ENCODE measurements at regions not wholly inside any gene's neighbourhood (a gene's known extent, or its start where the extent isn't known, plus 50 kb on each side); places are given as distances from the start of the nearest gene placed in this dataset.

- WGBS, 2 experiments (ENCODE audit: insufficient coverage in 1 of 2, insufficient read length in 1 of 2): 96 to 100% methylated on average over 2 to 4 of the region's 4 CpGs
- TF ChIP-seq CTCF (conservative IDR thresholded peaks at IDR 0.05): no peak
Measured at GRCh38 chr15:62666046-62666445, 376.5 kb upstream of the TPM1 start.

GRCh38 chr15:62672268-62672667 lies 370.3 kb upstream of the TPM1 start:
- Mint-ChIP-seq H3K9me3 (peaks cover 8% of the 10 kb centered on the region), H3K36me3 (ENCODE audit: low read depth) (peaks cover 54% of the 10 kb centered on the region), H3K27ac (no peak overlapping the region), H3K4me1 (peaks cover 16% of the 10 kb centered on the region), H3K4me3 (no peak overlapping the region), H3K27me3 (ENCODE audit: insufficient read depth) (no peaks in the 10 kb centered on the region)
- Histone ChIP-seq H3K27ac (ENCODE audit: low read depth, low read length) (no peak overlapping the region), H3K4me3 (ENCODE audit: low read length) (no peak overlapping the region), H3K9me3 (ENCODE audit: control insufficient read depth, low read length) (peaks cover 19% of the 10 kb centered on the region), H3K27me3 (ENCODE audit: control insufficient read depth, insufficient read depth, low read length, poor library complexity, severe bottlenecking) (no peaks in the 10 kb centered on the region), H3K4me1 (ENCODE audit: control insufficient read depth, insufficient read depth, low read length) (no peaks in the 10 kb centered on the region), H3K9ac (ENCODE audit: extremely low read depth, low read length, poor library complexity, severe bottlenecking) (no peak overlapping the region), H3K36me3 (ENCODE audit: control insufficient read depth, insufficient read depth, low read length) (peaks cover 57% of the 10 kb centered on the region)
- 100% methylated on average over 2 of the region's 2 CpGs; no CpG with 5 or more reads in 1 of the 2 experiments for WGBS, 2 experiments (ENCODE audit: insufficient coverage in 1 of 2, insufficient read length in 1 of 2)
- TF ChIP-seq CTCF (conservative IDR thresholded peaks at IDR 0.05): no peak
- DNase-seq: no peak

More at GRCh38 chr15:62666046-62666445, 376.5 kb upstream of the TPM1 start:
- H3K36me3 Mint-ChIP-seq (ENCODE audit: low read depth): peaks cover 41% of the 10 kb centered on the region
- Histone ChIP-seq H3K9me3 (ENCODE audit: control insufficient read depth, low read length) (peaks cover 10% of the 10 kb centered on the region), H3K27ac (ENCODE audit: low read depth, low read length) (no peak overlapping the region), H3K27me3 (ENCODE audit: control insufficient read depth, insufficient read depth, low read length, poor library complexity, severe bottlenecking) (no peaks in the 10 kb centered on the region), H3K36me3 (ENCODE audit: control insufficient read depth, insufficient read depth, low read length) (peaks cover 25% of the 10 kb centered on the region), H3K4me3 (ENCODE audit: low read length) (no peak overlapping the region), H3K9ac (ENCODE audit: extremely low read depth, low read length, poor library complexity, severe bottlenecking) (no peak overlapping the region), H3K4me1 (ENCODE audit: control insufficient read depth, insufficient read depth, low read length) (peaks cover 7% of the 10 kb centered on the region)
- peak overlapping the region; percentile 79 for H3K27ac Mint-ChIP-seq
- DNase-seq: no peak
- H3K9me3 Mint-ChIP-seq: peaks cover 13% of the 10 kb centered on the region
- H3K4me1 Mint-ChIP-seq: peaks cover 28% of the 10 kb centered on the region
- H3K4me3 Mint-ChIP-seq: no peak overlapping the region
- no peaks in the 10 kb centered on the region for H3K27me3 Mint-ChIP-seq (ENCODE audit: insufficient read depth)

- H3K4me3 Mint-ChIP-seq: no peak overlapping the region
- WGBS, 2 experiments (ENCODE audit: insufficient coverage in 1 of 2, insufficient read length in 1 of 2): 90 to 92% methylated on average over 6 of the region's 6 CpGs
- H3K9me3 Mint-ChIP-seq: peaks cover 3% of the 10 kb centered on the region
- Histone ChIP-seq H3K9me3 (ENCODE audit: control insufficient read depth, low read length) (peaks cover 14% of the 10 kb centered on the region), H3K27ac (ENCODE audit: low read depth, low read length) (no peak overlapping the region), H3K9ac (ENCODE audit: extremely low read depth, low read length, poor library complexity, severe bottlenecking) (no peak overlapping the region), H3K27me3 (ENCODE audit: control insufficient read depth, insufficient read depth, low read length, poor library complexity, severe bottlenecking) (no peaks in the 10 kb centered on the region), H3K4me3 (ENCODE audit: low read length) (no peak overlapping the region), H3K36me3 (ENCODE audit: control insufficient read depth, insufficient read depth, low read length) (peaks cover 59% of the 10 kb centered on the region), H3K4me1 (ENCODE audit: control insufficient read depth, insufficient read depth, low read length) (no peaks in the 10 kb centered on the region)
- no peak overlapping the region for H3K27ac Mint-ChIP-seq
- no peak for DNase-seq
- peaks cover 62% of the 10 kb centered on the region for H3K36me3 Mint-ChIP-seq (ENCODE audit: low read depth)
- H3K4me1 Mint-ChIP-seq: peaks cover 6% of the 10 kb centered on the region
- no peaks in the 10 kb centered on the region for H3K27me3 Mint-ChIP-seq (ENCODE audit: insufficient read depth)
- no peak for TF ChIP-seq CTCF (conservative IDR thresholded peaks at IDR 0.05)
Measured at GRCh38 chr15:62676891-62677290, 365.7 kb upstream of the TPM1 start.

Data from endodermal cell (in vitro differentiated cells).